ENCODE measurements at regions not wholly inside any gene's neighbourhood (a gene's known extent, or its start where the extent isn't known, plus 50 kb on each side); places are given as distances from the start of the nearest gene placed in this dataset.
"Not testable (repeated sequence)": the region's sequence is repeated elsewhere in the genome, so short reads cannot be mapped to it uniquely, and the experiment has no call there.

DNA sequence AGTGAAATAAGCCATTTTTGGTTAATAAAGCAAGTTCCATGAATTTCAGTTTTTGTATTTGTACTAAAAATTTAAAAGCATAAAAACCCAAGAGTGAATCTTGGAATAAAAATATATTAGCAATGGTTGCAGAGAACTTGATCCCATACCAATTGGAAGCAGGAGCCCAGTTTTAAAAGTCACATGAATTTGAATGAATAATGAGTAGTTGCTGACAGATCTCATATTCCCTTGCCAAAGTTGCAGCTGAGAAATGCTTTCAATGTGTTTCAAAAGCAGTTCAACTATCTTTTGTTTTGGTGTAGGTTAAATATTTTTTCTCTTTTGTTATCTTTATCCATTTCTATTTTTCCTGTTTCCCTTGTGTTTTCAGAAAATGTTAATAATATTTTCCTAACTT lies 818.6 kb downstream of the CDH18 start:
- no peak for DNase-seq

DNA sequence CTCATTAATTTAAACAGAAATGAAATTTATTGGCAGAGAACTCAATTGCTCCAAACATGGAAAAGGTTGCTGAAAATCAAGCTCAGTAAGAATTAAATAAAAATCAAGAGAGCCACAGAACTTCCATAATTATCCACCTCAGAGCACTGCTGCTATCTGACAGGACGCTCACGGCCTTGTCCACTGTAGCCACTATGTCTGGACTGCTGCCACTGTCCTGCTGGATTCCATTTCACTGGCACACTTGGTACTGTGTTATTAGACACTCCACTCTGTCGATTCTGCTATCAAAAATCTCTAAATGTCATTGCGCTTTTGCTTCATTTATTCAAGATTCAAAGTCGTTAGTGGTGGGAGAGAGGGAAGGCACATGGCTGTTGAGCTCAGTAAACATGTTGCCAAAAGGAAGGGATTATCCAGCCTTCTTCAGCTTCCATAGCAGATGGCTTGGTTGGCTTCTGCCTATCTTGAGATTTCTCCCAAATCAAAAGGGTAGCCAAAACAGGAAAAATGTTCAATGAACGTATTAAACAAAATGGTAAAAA lies 815.0 kb downstream of the CDH18 start:
- DNase-seq = no peak

DNA sequence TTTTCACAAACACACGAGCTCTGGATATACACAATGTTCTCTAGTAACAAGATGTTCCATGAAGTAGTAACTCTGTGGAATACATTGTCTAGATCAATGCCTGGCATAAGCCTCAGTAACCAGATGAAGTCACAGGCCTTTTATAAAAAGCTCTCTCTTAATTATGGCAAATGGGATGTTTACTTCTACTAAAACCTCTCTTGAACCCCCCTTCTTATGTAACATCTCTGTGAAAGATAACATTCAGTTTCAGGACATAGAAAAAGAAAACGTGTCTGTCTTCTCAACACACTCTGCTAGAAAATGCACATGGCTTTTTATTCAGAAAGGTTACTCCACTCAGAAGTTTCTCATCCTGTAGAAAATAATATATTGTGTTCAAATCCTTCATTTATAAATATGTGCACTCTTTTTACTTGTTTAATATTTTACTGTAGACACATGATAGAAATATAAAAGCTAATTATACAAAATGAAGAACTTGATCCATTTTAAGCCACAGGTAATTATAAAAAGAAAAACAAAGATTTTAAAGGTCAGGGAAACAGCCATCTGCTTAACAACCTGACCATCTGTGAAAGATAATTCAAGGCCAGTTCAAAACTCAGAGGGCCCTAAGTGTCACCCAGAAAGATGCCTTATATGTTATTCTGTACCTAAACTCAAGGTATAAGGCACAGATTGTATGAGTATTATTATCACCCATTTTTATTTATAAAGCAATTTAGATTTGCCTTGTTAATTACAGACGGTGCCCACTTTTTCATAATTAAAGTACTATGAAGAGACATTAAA lies 812.0 kb downstream of the CDH18 start:
- DNase-seq = no peak

DNA sequence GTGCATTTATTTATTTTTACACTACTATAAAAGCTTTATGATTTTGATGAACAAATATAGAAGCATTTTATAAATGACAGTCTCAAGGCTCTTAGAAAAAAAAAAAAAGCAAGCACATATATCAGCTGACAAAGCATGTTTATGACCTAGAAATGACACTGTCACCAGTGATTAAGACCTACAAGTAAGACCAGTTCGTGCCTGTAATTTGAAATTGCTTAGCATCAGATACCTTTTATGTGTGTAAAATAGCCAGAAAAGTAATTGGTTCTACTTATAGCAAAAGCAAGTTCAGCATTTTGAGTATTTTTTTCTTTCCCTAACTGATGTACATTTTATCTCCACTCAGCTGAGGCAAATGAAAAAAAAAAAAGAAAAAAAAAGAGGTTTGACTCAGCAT lies 808.4 kb downstream of the CDH18 start:
- no peak for DNase-seq

DNA sequence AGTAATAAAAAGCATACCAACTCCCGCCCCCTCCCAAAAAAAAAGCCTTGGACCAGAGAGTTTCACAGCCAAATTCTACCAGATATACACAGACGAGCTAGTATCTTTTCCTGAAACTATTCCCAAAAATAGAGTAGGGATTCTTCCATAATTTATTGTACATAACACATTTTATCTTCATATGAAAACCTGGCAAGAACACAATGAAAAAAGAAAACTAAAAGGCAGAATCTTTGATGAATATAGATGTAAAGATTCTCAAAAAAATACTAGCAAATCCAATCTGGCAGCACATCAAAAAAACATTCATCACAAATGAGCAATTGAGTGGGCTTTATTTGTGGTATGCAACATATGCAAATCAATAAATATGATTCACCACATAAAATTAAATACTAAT lies 798.8 kb downstream of the CDH18 start:
- DNase-seq = no peak

DNA sequence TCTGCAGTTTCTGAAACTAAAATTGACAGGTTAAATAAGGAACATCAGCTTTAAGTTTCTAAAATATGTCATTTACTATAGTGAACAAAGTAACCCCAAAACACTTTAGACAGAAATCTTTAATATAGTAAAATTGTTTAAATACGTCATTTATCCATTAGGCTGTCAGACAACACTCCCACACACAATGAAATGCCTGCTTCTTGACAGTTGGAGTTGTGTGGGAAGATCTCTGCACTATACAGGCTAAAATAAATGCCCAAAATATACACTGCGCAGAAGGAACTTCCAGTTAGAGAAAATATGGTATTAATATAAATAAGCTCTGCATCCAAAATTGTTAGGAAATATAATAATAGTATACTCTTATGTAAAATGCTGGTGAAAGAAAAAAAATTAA lies 794.4 kb downstream of the CDH18 start:
- DNase-seq = no peak

DNA sequence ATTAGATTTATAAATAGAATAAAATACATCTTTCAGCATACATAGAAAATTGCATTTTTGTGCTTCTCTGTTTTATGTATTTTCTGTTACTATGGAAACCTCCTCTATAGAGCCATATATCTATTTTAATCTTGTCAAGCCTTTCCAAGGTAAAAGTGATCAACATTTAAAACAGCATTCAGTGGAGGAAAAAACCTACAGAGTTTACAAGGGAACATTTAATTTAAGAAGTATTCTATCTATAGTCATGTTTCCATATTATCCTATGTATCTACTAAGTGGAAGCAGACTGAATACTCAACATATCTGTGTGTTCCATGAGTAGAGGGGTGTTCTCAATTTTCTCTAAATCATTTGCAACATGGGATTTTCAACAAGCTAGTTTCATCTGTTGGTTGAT lies 791.4 kb downstream of the CDH18 start:
- no peak for DNase-seq

DNA sequence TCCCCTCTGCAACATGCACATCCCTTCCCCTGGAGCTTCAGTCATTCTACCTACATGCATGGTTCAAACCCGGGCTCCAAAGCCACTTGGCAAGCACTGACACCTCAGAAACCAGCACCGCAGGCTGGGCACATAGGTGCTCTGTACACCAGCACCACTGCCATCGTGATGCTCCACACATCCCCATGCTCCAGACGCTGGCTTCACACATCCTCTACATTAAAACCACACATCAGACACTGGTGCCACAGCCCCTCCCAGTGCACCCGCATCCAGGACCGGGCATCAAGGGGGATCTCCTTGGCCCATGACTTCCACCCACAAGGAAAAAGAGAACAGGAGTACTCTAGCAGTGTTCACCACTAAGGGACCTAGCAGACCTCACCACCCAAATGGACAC lies 787.7 kb downstream of the CDH18 start:
- no peak for DNase-seq

DNA sequence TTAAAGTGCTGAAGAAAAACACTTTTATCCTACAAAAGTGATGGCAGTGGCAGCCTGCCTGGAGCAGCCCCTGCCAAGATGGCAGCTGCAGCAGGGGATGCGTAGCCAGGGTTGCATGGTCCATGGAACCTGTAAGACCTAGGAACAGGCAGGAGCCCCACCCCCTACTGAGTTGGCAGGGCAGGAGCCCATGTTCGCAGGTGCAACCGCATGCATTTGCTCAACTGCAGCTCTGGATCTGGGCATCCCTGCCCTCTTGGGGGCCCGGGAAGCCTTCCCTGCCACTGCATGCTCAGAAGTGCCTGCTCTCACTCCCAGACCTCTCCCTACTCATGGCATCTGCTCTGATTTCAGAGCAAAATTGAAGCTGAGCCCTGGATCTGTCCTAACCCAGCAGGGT lies 779.6 kb downstream of the CDH18 start:
- no peak for DNase-seq

DNA sequence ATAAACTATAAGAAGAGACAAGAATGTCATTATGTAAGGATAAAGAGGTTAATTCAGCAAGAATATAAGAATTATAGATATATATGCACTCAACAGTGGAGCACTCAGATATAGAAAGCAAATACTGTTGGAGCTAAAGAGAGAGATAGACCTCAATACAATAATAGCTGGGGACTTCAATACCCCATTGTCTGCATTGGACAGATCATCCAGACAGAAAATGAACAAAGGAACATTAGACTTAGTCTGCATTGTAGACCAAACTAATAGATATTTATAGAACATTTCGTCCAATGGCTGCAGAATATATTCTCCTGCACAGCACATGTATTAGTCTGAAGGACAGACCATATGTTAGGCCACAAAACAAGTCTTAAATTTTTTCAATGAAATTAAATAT lies 777.1 kb downstream of the CDH18 start:
- DNase-seq = no peak

DNA sequence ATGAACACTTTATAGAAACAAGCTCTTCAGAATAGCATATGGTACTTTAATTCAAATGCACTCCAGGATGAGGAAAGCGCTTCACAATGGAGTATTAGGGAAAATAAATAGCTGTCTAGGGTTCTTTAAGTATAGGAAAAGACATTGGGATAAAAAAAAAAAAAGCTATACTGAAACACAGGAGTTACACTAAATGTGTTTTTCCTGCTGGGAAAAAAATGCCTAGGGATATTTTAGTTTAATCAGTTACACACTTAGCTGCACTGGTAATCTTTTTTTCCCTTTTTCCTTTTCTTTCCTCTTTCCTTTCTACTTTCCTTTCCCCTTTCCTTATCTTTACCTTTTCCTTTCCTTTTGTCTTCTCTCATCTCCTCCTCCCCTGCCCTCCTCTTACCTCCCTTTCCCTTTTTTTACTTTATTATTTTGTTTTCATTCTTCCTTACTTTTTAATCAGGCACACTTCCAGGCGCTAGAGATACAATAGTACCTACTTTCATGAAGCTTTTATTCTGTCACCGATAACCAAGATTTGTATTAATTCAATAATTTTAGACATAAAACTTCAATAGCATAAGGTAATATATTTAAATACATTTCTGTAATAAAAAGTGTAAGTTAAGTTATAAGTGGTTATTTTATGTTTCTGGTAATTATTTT lies 758.7 kb downstream of the CDH18 start:
- no peak for DNase-seq

DNA sequence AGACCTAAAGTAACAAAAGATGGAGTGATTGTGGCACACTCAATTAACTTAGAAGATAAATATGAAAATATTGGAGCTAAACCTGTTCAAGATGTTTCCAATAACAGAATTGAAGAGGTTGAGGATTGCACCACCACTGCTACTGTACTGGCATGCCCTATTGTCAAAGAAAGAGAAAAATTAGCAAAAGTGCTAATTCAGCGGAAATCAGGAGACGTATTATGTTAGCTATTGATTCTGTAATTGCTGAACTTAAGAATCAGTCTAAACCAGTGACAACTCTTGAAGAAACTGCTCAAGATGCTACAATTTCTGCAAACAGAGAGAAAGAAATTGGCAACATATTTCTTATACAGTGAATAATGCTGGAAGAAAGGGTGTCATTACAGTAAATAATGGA lies 754.4 kb downstream of the CDH18 start:
- DNase-seq = no peak

DNA sequence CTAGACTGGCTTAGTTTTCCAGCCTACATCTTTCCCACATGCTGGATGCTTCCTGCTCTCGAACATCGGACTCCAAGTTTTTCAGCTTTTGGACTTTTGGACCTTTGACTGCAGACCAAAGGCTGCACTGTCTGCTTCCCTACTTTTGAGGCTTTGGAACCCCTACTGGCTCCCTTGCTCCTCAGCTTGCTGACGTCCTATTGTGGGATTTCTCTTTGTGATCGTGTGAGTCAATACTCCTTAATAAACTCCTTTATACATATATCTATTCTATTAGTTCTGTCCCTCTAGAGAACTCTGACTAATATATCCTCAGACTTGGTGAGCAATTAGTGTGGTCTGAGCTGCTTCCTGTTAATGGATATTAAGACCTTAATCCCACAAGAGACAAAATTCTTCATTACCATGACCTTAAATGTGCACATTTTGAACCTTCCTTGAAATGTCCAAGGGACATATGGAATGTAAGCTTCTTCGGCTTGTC lies 752.9 kb downstream of the CDH18 start:
- DNase-seq = no peak

DNA sequence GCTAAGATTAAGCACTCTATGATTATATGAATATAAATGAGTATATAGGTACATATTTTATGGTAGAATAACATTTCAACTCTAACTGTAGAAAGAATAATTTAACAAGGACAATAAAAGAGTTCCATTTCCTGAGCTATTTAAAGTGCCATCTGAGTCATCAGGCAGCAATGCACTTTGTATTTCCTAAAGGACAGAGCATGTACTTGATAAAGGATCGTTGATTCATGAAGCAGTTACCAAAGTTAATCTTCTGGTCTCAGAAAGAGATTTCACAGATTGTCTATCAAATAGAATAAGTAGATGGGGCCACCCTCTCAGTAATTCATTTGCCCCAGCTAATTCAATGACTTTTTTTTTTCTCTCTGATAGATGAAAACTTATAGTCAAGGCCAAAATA lies 747.8 kb downstream of the CDH18 start:
- DNase-seq = no peak

DNA sequence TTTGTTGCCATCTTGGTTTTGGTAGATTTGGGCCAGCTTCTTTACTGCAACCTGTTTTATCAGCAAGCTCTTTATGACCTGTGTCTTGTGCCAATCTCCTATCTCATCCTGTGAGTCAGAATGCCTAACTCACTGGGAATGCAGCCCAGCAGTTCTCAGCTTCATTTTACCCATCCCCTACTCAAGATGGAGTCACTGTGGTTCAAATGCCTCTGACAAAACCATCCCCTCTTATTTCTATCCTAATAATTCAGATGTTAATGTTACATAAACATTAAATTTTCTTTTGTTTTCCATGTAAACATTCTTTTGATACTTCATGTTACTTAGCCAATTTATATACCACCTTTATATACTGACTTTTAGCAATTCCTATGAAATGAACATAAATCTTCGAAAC lies 746.3 kb downstream of the CDH18 start:
- DNase-seq = no peak

DNA sequence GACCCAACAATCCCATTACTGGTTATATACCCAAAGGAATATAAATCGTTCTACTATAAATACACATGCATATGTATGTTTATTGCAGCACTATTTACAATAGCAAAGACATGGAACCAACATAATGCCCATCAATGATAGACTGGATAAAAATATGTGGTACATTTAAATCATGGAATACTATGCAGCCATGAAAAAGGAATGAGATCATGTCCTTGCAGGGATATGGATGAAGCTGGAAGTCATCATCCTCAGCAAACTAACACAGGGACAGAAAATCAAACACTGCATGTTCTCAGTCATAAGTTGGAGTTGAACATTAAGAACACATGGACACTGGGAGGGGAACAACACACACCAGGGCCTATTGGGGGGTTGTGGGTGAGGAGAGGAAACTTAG lies 741.8 kb downstream of the CDH18 start:
- not testable (repeated sequence) for DNase-seq

DNA sequence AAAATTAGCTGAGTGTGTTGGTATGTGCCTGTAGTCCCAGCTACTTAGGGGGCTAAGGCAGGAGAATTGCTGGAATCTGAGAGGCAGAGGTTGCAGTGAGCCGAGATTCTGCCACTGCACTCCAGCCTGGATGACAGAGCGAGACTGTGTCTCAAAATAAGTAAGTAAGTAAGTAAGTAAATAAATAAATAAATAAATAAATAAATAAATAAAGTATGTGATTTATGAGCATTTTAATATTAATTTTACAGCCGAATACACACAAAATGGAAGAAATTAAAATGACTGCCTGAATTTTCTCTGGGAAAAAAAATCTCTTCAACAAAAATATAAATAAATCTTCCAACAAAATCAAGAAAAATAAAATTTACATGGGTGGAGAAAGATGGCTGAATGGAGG lies 740.7 kb downstream of the CDH18 start:
- no peak for DNase-seq

DNA sequence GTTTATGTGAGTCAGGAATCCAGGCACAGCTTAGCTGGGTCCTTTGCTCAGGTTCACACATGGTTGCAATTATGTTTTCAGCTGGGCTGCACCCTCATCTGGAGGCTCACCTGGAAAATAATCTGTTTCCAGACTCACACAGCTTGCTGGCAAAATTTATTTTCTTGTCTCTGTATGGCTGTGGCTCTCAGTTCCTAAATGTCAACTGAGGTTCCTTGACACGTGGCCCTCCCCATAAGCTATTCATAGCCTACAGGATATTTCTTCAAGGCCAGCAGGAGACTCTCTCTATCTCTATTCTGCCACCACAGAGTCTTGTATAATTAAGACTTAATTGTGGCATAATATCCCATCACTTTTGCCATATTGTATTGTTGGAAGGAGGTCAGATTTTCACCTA lies 732.0 kb downstream of the CDH18 start:
- no peak for DNase-seq

DNA sequence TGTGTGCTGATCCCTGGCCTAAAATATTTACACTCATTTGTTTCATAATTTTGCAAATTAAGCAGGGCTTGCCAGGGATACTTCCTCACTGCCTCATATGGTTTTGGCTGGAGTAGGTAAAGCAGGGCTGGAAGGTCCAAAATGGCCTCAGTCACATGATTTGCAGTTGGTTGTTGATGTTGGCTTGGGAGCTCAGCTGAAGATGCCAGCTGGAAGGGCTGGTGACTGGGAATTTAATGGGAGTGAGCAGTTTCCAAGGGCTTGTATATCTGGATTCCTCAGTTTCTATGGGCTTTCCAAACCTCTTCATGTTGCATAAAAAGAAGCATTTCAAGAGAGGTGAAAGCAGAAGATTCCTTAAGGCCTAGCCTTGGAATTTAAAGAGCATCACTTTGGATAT lies 729.3 kb downstream of the CDH18 start:
- DNase-seq = no peak

DNA sequence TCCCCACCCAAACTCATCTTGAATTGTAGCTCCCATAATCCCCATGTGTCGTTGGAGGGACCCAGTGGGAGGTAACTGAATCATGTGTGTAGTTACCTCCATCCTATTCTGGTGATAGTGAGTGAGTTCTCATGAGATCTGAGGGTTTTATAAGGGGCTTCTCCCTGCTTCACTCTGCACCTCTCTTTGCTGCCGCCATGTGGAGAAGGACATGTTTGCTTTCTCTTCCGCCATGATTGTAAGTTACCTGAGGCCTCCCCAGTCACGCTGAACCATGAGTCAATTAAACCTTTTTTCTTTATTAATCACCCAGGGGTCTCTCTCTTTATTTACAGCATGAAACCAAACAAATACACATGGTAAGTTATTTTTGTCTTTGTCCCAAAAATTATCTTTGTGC lies 726.1 kb downstream of the CDH18 start:
- DNase-seq = no peak

DNA sequence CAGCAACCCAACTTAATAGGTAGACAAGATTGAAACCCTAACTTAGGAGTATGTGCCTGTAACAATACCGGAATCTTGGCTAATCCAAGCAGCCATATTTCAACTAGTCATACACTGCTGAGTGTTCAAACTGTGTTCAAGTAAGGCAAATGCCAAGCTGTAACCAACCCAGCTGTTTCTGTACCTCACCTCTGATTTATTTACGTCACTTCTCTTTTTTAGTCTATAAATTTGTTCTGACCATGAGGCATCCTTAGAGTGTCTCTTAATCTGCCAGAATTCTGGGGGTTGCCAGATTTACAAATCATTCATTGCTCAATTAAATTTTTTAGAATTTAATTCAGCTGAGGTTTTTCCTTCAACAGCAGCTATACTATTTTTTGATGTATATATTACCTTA lies 723.2 kb downstream of the CDH18 start:
- no peak for DNase-seq

DNA sequence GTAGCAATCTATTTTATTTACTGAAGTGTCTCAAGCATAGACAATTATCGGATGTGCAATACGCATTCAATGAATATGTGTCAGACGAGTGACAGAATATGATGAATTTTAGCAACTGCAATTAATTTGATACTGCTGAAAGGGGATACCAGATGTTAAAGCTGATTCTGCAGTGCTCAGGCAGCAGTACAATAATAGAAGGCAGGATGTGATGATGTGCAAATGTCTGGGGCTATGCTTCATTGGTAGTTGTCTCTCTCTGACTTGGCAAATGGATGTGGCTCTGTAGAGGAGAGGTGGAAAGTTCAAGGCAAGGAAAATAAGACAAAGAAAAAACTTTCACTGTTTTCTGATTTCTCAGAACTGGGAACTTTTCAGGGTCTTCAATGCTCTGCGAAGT lies 721.2 kb downstream of the CDH18 start:
- DNase-seq = no peak

DNA sequence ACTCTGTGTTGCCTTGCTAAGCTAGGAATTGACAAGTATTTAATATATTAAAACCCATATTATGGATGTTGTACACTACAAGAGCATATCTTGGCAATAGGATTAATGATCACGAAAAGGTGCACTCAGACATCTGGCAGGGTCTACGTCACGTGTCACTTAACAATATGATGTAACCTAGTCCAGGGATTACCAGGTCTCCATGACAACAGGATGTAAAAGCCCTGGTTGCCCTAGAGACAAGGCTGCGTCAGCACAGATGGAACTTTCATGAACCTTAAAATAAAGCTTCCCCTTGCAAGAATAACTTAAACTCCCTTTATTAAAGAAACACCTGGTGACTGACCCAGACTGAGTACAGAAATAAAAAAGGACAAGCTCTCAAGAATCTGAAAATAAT lies 717.8 kb downstream of the CDH18 start:
- DNase-seq = no peak

DNA sequence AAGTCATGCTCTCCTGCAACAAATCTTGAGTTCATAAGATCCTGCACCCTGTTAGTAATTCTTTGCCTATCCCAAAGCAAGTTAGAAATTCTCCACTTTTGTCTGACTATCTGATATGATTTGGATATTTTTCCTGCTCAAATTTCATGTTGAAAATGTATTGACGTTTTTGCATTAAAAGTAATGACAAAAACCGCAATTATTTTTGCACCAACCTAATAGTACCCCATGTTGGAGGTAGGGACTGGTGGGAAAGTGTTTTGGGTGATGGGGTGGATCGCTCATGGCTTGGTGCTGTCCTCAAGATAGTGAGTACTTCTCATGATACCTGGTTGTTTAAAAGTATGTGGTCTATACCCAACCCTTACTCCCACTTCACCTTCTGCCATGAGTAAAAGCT lies 713.4 kb downstream of the CDH18 start:
- DNase-seq = no peak

DNA sequence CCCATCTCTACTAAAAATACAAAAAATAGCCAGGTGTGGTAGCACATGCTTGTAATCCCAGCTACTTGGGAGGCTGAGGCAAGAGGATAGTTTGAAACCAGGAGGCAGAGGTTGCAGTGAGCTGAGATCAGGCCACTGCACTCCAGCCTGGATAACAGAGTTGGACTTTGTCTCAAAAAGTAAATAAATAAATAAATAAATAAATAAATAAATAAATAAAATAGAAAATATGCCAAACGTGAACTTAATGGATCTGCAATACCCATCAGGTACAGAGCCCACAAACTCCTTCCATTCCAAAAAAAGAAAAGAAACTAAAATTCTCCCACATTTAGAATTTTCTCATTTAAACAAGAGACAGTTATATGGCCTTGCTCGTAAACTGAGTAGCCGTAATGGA lies 702.7 kb downstream of the CDH18 start:
- no peak for DNase-seq

Measured in activated CD4-positive, alpha-beta T cell treated with anti-CD3 and anti-CD28 coated beads for 4 hours (primary cell).